ENCODE measurements at regions not wholly inside any gene's neighbourhood (a gene's known extent, or its start where the extent isn't known, plus 50 kb on each side); places are given as distances from the start of the nearest gene placed in this dataset.

- TF ChIP-seq EP300 (IDR thresholded peaks at IDR 0.05) (no peak), CTCF (IDR thresholded peaks at IDR 0.05) (no peak), POLR2AphosphoS5 (IDR thresholded peaks at IDR 0.05) (no peak), POLR2A (IDR thresholded peaks at IDR 0.05; ENCODE audit: low read depth) (no peak)
Observed at GRCh38 chr7:94277236-94277635, 117.5 kb upstream of the COL1A2 start.
